ENCODE measurements at regions not wholly inside any gene's neighbourhood (a gene's known extent, or its start where the extent isn't known, plus 50 kb on each side); places are given as distances from the start of the nearest gene placed in this dataset.
"Not testable (repeated sequence)": the region's sequence is repeated elsewhere in the genome, so short reads cannot be mapped to it uniquely, and the experiment has no call there.

GRCh38 chr15:57890351-57890750 lies 175.2 kb downstream of the ALDH1A2 start:
- no peak for TF ChIP-seq CTCF (IDR thresholded peaks at IDR 0.05; ENCODE audit: insufficient read depth, low read length, poor library complexity, severe bottlenecking)
- H3K27me3 ChIP-seq (ENCODE audit: control insufficient read depth, insufficient read depth, low read length), result no peaks in the 10 kb centered on the region
- H3K4me3 ChIP-seq (ENCODE audit: low read depth, low read length), result no peak overlapping the region
- no peaks in the 10 kb centered on the region for H3K36me3 ChIP-seq (ENCODE audit: control insufficient read depth, insufficient read depth, low read length)
- DNase-seq (ENCODE audit: low read depth), result no peak

GRCh38 chr15:57890878-57891277 lies 174.6 kb downstream of the ALDH1A2 start:
- Histone ChIP-seq H3K4me3 (ENCODE audit: low read depth, low read length) (no peak overlapping the region), H3K36me3 (ENCODE audit: control insufficient read depth, insufficient read depth, low read length) (no peaks in the 10 kb centered on the region), H3K27me3 (ENCODE audit: control insufficient read depth, insufficient read depth, low read length) (no peaks in the 10 kb centered on the region)
- DNase-seq (ENCODE audit: low read depth), result no peak
- no peak for TF ChIP-seq CTCF (IDR thresholded peaks at IDR 0.05; ENCODE audit: insufficient read depth, low read length, poor library complexity, severe bottlenecking)

- Histone ChIP-seq H3K4me3 (ENCODE audit: low read depth, low read length) (no peak overlapping the region), H3K36me3 (ENCODE audit: control insufficient read depth, insufficient read depth, low read length) (no peaks in the 10 kb centered on the region), H3K27me3 (ENCODE audit: control insufficient read depth, insufficient read depth, low read length) (no peaks in the 10 kb centered on the region)
- no peak for DNase-seq (ENCODE audit: low read depth)
- no peak for TF ChIP-seq CTCF (IDR thresholded peaks at IDR 0.05; ENCODE audit: insufficient read depth, low read length, poor library complexity, severe bottlenecking)
These were observed 173.3 kb downstream of the ALDH1A2 start for GRCh38 chr15:57892181-57892580.

- Histone ChIP-seq H3K27me3 (ENCODE audit: control insufficient read depth, insufficient read depth, low read length) (no peaks in the 10 kb centered on the region), H3K36me3 (ENCODE audit: control insufficient read depth, insufficient read depth, low read length) (no peaks in the 10 kb centered on the region), H3K4me3 (ENCODE audit: low read depth, low read length) (no peak overlapping the region)
- DNase-seq (ENCODE audit: low read depth), result no peak
- no peak for TF ChIP-seq CTCF (IDR thresholded peaks at IDR 0.05; ENCODE audit: insufficient read depth, low read length, poor library complexity, severe bottlenecking)
These were observed 172.5 kb downstream of the ALDH1A2 start for GRCh38 chr15:57893040-57893439.

GRCh38 chr15:57895291-57895690 lies 170.2 kb downstream of the ALDH1A2 start:
- H3K4me3 ChIP-seq (ENCODE audit: low read depth, low read length), result no peak overlapping the region
- TF ChIP-seq CTCF (IDR thresholded peaks at IDR 0.05; ENCODE audit: insufficient read depth, low read length, poor library complexity, severe bottlenecking), result no peak
- H3K27me3 ChIP-seq (ENCODE audit: control insufficient read depth, insufficient read depth, low read length), result no peaks in the 10 kb centered on the region
- DNase-seq (ENCODE audit: low read depth), result no peak
- no peaks in the 10 kb centered on the region for H3K36me3 ChIP-seq (ENCODE audit: control insufficient read depth, insufficient read depth, low read length)

GRCh38 chr15:57896114-57896513 lies 169.4 kb downstream of the ALDH1A2 start:
- DNase-seq (ENCODE audit: low read depth), result no peak
- no peak for TF ChIP-seq CTCF (IDR thresholded peaks at IDR 0.05; ENCODE audit: insufficient read depth, low read length, poor library complexity, severe bottlenecking)
- no peak overlapping the region for H3K4me3 ChIP-seq (ENCODE audit: low read depth, low read length)
- H3K36me3 ChIP-seq (ENCODE audit: control insufficient read depth, insufficient read depth, low read length), result no peaks in the 10 kb centered on the region
- H3K27me3 ChIP-seq (ENCODE audit: control insufficient read depth, insufficient read depth, low read length), result no peaks in the 10 kb centered on the region

- not testable (repeated sequence) for H3K27me3 ChIP-seq (ENCODE audit: control insufficient read depth, insufficient read depth, low read length); H3K4me3 ChIP-seq (ENCODE audit: low read depth, low read length); DNase-seq (ENCODE audit: low read depth); H3K36me3 ChIP-seq (ENCODE audit: control insufficient read depth, insufficient read depth, low read length)
These were observed 168.6 kb downstream of the ALDH1A2 start for GRCh38 chr15:57896899-57897298.
